Heart right ventricle (tissue), 16 donors: ENCODE measurements at regions not wholly inside any gene's neighbourhood (a gene's known extent, or its start where the extent isn't known, plus 50 kb on each side); places are given as distances from the start of the nearest gene placed in this dataset.
A peak's percentile ranks its signal among the peaks of the same experiment; 100 is the strongest.

ENCODE experiments used
- ATAC-seq, 8 donors: fragments of 200-7000 bp; cut with Tn5 transposase; one replicate each; pipeline ENCODE4 v1.9.1; 2020; ENCODE audit warnings: mild to moderate bottlenecking in 8 of 8, moderate library complexity in 8 of 8, moderate number of reproducible peaks in 1 of 8
- DNase-seq, 2 donors: peaks; one replicate each; pipeline ENCODE4 v3.0.0-alpha.2; 2020
- H3K27ac ChIP-seq, 10 donors: fragments of 200-600 bp; sonication (generic) in 2 of 10; one replicate each; pipeline versions ENCODE4 v1.5.0 to v1.8.0; 2020 to 2022; ENCODE audit warnings: mild to moderate bottlenecking in 3 of 10
- H3K27me3 ChIP-seq, 7 donors: fragments of 200-600 bp; one replicate each; pipeline ENCODE4 v1.8.0; 2021 to 2022; ENCODE audit warnings: mild to moderate bottlenecking in 2 of 7
- H3K36me3 ChIP-seq, 9 donors: fragments of 200-600 bp; sonication (generic) in 1 of 9; one replicate each; pipeline versions ENCODE4 v1.5.0 to v1.8.0; 2020 to 2022; ENCODE audit warnings: mild to moderate bottlenecking in 2 of 9
- H3K4me1 ChIP-seq, 9 donors: fragments of 200-600 bp; sonication (generic) in 1 of 9; one replicate each; pipeline versions ENCODE4 v1.5.0 to v1.8.0; 2020 to 2022; ENCODE audit warnings: mild to moderate bottlenecking in 4 of 9
- H3K4me3 ChIP-seq, 10 donors: fragments of 200-600 bp; sonication (generic) in 2 of 10; one replicate each; pipeline versions ENCODE4 v1.5.0 to v1.8.0; 2020 to 2022; ENCODE audit warnings: mild to moderate bottlenecking in 7 of 10, moderate library complexity in 2 of 10
- H3K9me3 ChIP-seq, 11 donors: fragments of 200-600 bp in 10 of 11; sonication (generic) in 2 of 11; one replicate each; pipeline versions ENCODE4 v1.5.0 to v1.8.0; 2013 to 2022; ENCODE audit warnings: mild to moderate bottlenecking in 2 of 11, control low read depth in 1 of 11, moderate library complexity in 1 of 11
- CTCF ChIP-seq, 9 donors: fragments of 200-600 bp; sonication (generic) in 2 of 9; IDR thresholded peaks; one replicate each; pipeline versions ENCODE4 v1.5.0 to v1.8.0; 2021 to 2022; ENCODE audit warnings: antibody characterized with exemption in 9 of 9, mild to moderate bottlenecking in 5 of 9, moderate library complexity in 1 of 9
- WGBS, 2 donors: extraction: QIAGEN DNeasy Blood & Tissue Kit; methylation state at CpG; one replicate each; pipeline ENCODE4 v1.1.7; 2013; ENCODE audit warnings: inconsistent platforms in 1 of 2; 5-methylcytosine and 5-hydroxymethylcytosine counted together
- intact Hi-C, 10 donors: fragments of 100-400 bp; cut with DNase I; formaldehyde crosslinking; loops; one replicate each; pipeline versions ENCODE4 v1.11.1 to v1.14.2; 2022
- donor health status: Arrhythmogenic right ventricular cardiomyopathy.
- donor health status: ischemic (EF 13 %, LVEDD 7.1; RV severe dilation, severe dysfunction).
- donor health status: healthy with polysubstance abuse.
- donor health status: DM: no; HTN: yes; CAD: no.
- donor health status: DM: no; HTN: no; CAD: no.
- donor health status: ischemic (EF 25% LVEDD 6.9; RV normal size, moderate dysfunction).
- donor health status: ischemic (EF 25% LVEDD 5.7; RV mildly dilated, moderate dysfunction).
- donor health status: healthy.
- donor health status: DM: yes; HTN: yes; CAD: no.
- donor health status: Ischemic cardiomyopathy.
- donor health status: ischemic (EF 35%, LVEDD 5.7; RV mildly dilated, moderate dysfunction).
- donor health status: nonischemic (EF 11% LVEDD 7.7; RV severe dilation, severe dysfunction).
- donor health status: DM: yes; HTN: yes; CAD: no.
- donor health status: PGD.
- donor health status: ischemic (EF 29% LVEDD 5.4; RV normal size, mild dysfunction).
- donor health status: nonischemic (EF 23%, LVEDD 6.1; RV moderate dilation, normal function).

- no peak for TF ChIP-seq CTCF (IDR thresholded peaks at IDR 0.05)
- Histone ChIP-seq H3K9me3 (no peaks in the 10 kb centered on the region), H3K27me3 (no peaks in the 10 kb centered on the region), H3K27ac (peak overlapping the region in 9 of 10 donors; percentile 84 to 96 (median 92)), H3K4me3 (peak overlapping the region; percentile 58 to 97 (median 88)), H3K36me3 (no peaks in the 10 kb centered on the region), H3K4me1 (peaks cover 0 to 22% (median 16%) of the 10 kb centered on the region in 9 donors)
- WGBS, 2 donors: 11 to 13% methylated on average over 12 of the region's 12 CpGs
- intact Hi-C loops: loop anchor here in 7 of 10 donors (5.0 kb wide), 4 partner anchors 51 to 191 kb away; partner anchors contain the start of gene ZEB2 (in 1 of the 7)
- ATAC-seq (no peak), DNase-seq (no peak)
Observed at GRCh38 chr2:144330951-144331673, 188.8 kb downstream of the ZEB2 start.

- 96 to 97% methylated on average over 2 of the region's 2 CpGs for WGBS, 2 donors
- DNase-seq (no peak), ATAC-seq (no peak)
- Histone ChIP-seq H3K4me3 (no peak overlapping the region), H3K4me1 (peaks cover 0 to 28% (median 18%) of the 10 kb centered on the region in 9 donors), H3K36me3 (no peaks in the 10 kb centered on the region), H3K9me3 (no peaks in the 10 kb centered on the region), H3K27ac (peak overlapping the region in 1 of 10 donors; percentile 11), H3K27me3 (no peaks in the 10 kb centered on the region)
- no peak for TF ChIP-seq CTCF (IDR thresholded peaks at IDR 0.05)
- intact Hi-C loops: no loop called here
Observed at GRCh38 chr2:144329472-144329871, 190.4 kb downstream of the ZEB2 start.

- TF ChIP-seq CTCF (IDR thresholded peaks at IDR 0.05): no peak
- Histone ChIP-seq H3K4me3 (no peak overlapping the region), H3K27me3 (no peaks in the 10 kb centered on the region), H3K4me1 (peaks cover 0 to 30% (median 18%) of the 10 kb centered on the region in 9 donors), H3K27ac (peak overlapping the region in 1 of 10 donors; percentile 49), H3K9me3 (no peaks in the 10 kb centered on the region), H3K36me3 (no peaks in the 10 kb centered on the region)
- 87 to 90% methylated on average over 7 of the region's 7 CpGs for WGBS, 2 donors
- intact Hi-C loops: no loop called here
- DNase-seq (no peak), ATAC-seq (no peak)
Observed at GRCh38 chr2:144328938-144329337, 191.0 kb downstream of the ZEB2 start.

GRCh38 chr2:144326825-144327224 is 193.1 kb downstream of the ZEB2 start:
- no peak overlapping the region for H3K4me3 ChIP-seq
- TF ChIP-seq CTCF (IDR thresholded peaks at IDR 0.05): no peak
- no peak overlapping the region for H3K27ac ChIP-seq
- peaks cover 0 to 15% (median 0%) of the 10 kb centered on the region in 11 donors for H3K9me3 ChIP-seq
- no peaks in the 10 kb centered on the region for H3K27me3 ChIP-seq
- no peaks in the 10 kb centered on the region for H3K36me3 ChIP-seq
- no peak for DNase-seq
- peaks cover 0 to 26% (median 15%) of the 10 kb centered on the region in 9 donors for H3K4me1 ChIP-seq
- WGBS, 2 donors: 89 to 90% methylated on average over 3 of the region's 3 CpGs
- no peak for ATAC-seq
- intact Hi-C loops: no loop called here
